BE2C (cell line): ENCODE measurements at regions not wholly inside any gene's neighbourhood (a gene's known extent, or its start where the extent isn't known, plus 50 kb on each side); places are given as distances from the start of the nearest gene placed in this dataset.

Experiments used
- DNase-seq: peaks from one replicate; pipeline ENCODE4 v3.0.0-alpha.2; 2020
- H3K27me3 ChIP-seq: fragments of 250-450 bp; sonication (Bioruptor Pico); 2 replicates; pipeline ENCODE4 v1.5.1; 2020; ENCODE audit warnings: mild to moderate bottlenecking
- H3K36me3 ChIP-seq: fragments of 250-450 bp; sonication (Bioruptor Pico); 2 replicates; pipeline ENCODE4 v1.5.1; 2020; ENCODE audit warnings: mild to moderate bottlenecking
- H3K4me1 ChIP-seq: fragments of 250-450 bp; sonication (Bioruptor Pico); 2 replicates; pipeline ENCODE4 v1.5.1; 2020
- H3K4me3 ChIP-seq: 2 replicates; pipeline ENCODE4 v1.5.1; 2011; ENCODE audit warnings: low read depth, low read length
- H3K9me3 ChIP-seq: fragments of 250-450 bp; sonication (Bioruptor Pico); 2 replicates; pipeline ENCODE4 v1.5.1; 2020
- CTCF ChIP-seq: IDR thresholded peaks from 2 replicates; pipeline ENCODE4 v1.5.1; 2012; ENCODE audit warnings: mild to moderate bottlenecking, low read depth, low read length

GRCh38 chrX:39736216-39737211 is 361.2 kb downstream of the BCOR start:
- Histone ChIP-seq H3K36me3 (no peaks in the 10 kb centered on the region), H3K4me1 (peaks cover 13% of the 10 kb centered on the region), H3K4me3 (no peak overlapping the region), H3K27me3 (no peaks in the 10 kb centered on the region), H3K9me3 (no peaks in the 10 kb centered on the region)
- DNase-seq: peak; percentile 68
- TF ChIP-seq CTCF: no peak

- Histone ChIP-seq H3K27me3 (no peaks in the 10 kb centered on the region), H3K4me3 (no peak overlapping the region), H3K9me3 (no peaks in the 10 kb centered on the region), H3K4me1 (peaks cover 8% of the 10 kb centered on the region; the same call in 1 of the 2 replicates), H3K36me3 (no peaks in the 10 kb centered on the region)
- no peak for TF ChIP-seq CTCF
- DNase-seq: no peak
These were observed 358.2 kb downstream of the BCOR start for GRCh38 chrX:39739585-39739984.

- no peaks in the 10 kb centered on the region for H3K27me3 ChIP-seq
- H3K4me1 ChIP-seq: peaks cover 8% of the 10 kb centered on the region; the same call in 1 of the 2 replicates
- DNase-seq: no peak
- TF ChIP-seq CTCF: no peak
- no peaks in the 10 kb centered on the region for H3K36me3 ChIP-seq
- no peak overlapping the region for H3K4me3 ChIP-seq
- H3K9me3 ChIP-seq: no peaks in the 10 kb centered on the region
These were observed 357.7 kb downstream of the BCOR start for GRCh38 chrX:39740078-39740477.

GRCh38 chrX:39741904-39742303 is 355.9 kb downstream of the BCOR start:
- TF ChIP-seq CTCF: no peak
- Histone ChIP-seq H3K9me3 (no peaks in the 10 kb centered on the region), H3K36me3 (no peaks in the 10 kb centered on the region), H3K4me1 (no peaks in the 10 kb centered on the region), H3K4me3 (no peak overlapping the region), H3K27me3 (no peaks in the 10 kb centered on the region)
- no peak for DNase-seq

GRCh38 chrX:39745818-39746217 is 351.9 kb downstream of the BCOR start:
- Histone ChIP-seq H3K4me3 (no peak overlapping the region), H3K27me3 (no peaks in the 10 kb centered on the region), H3K9me3 (no peaks in the 10 kb centered on the region), H3K36me3 (no peaks in the 10 kb centered on the region), H3K4me1 (peaks cover 3% of the 10 kb centered on the region; the same call in 1 of the 2 replicates)
- TF ChIP-seq CTCF: no peak
- no peak for DNase-seq

- no peak for TF ChIP-seq CTCF
- no peak for DNase-seq
- peaks cover 8% of the 10 kb centered on the region for H3K4me1 ChIP-seq
These were observed 348.6 kb downstream of the BCOR start for GRCh38 chrX:39749135-39749534.

More at GRCh38 chrX:39749135-39749534, 348.6 kb downstream of the BCOR start:
- H3K36me3 ChIP-seq: no peaks in the 10 kb centered on the region
- H3K4me3 ChIP-seq: no peak overlapping the region
- H3K27me3 ChIP-seq: no peaks in the 10 kb centered on the region
- no peaks in the 10 kb centered on the region for H3K9me3 ChIP-seq
